GM12878 (cell line): ENCODE measurements at regions not wholly inside any gene's neighbourhood (a gene's known extent, or its start where the extent isn't known, plus 50 kb on each side); places are given as distances from the start of the nearest gene placed in this dataset.

Experiments
- ATAC-seq: fragments of 200-7000 bp; cut with Tn5 transposase; 3 replicates; pipeline ENCODE4 v1.9.1; 2020; ENCODE audit warnings: mild to moderate bottlenecking, moderate library complexity
- BruUV-seq: library from RNA; stranded (reverse); fragments of 400-500 nt; replicated peaks from 2 replicates; lab custom pipeline; 2021; lab: Mats Ljungman, UMichigan
- CTCF ChIA-PET: fragments of 300-600 bp; sonication (Branson Sonifier 250); formaldehyde crosslinking; extraction: SDS; loops from one replicate; lab custom pipeline; 2021; ENCODE audit warnings: inconsistent platforms; lab: Yijun Ruan, JAX
- POLR2A ChIA-PET: fragments of 350-600 bp; formaldehyde crosslinking; extraction: SDS; loops from one replicate; lab custom pipeline; 2021; ENCODE audit warnings: inconsistent platforms; lab: Charles Lee
- RAD21 ChIA-PET: fragments of 300-600 bp; sonication (Branson Sonifier 250); formaldehyde crosslinking; loops from one replicate; lab custom pipeline; 2023; ENCODE audit warnings: antibody characterized with exemption; ENCODE audit not compliant: unreplicated experiment; lab: Charles Lee
- SMC1A ChIA-PET: fragments of 300-600 bp; sonication (Branson Sonifier 250); formaldehyde crosslinking; loops from one replicate; lab custom pipeline; 2023; ENCODE audit not compliant: unreplicated experiment, uncharacterized antibody; lab: Charles Lee
- DNase-seq: peaks from one replicate; pipeline ENCODE4 v3.0.0-alpha.2; 2011; ENCODE audit warnings: low read depth, low spot score
- FAIRE-seq: peaks from 3 replicates; lab custom pipeline; 2011; peaks lifted over from hg19 to GRCh38; lab: Jason Lieb, UNC
- H2AFZ ChIP-seq: 2 replicates; pipeline ENCODE4 v1.6.0; 2011; ENCODE audit warnings: low read depth, low read length, control low read depth; ENCODE audit not compliant: control insufficient read depth
- H3K27ac ChIP-seq: 2 replicates; pipeline ENCODE4 v1.5.1; 2011; ENCODE audit warnings: control low read depth; ENCODE audit not compliant: control insufficient read depth, insufficient read depth
- H3K27me3 ChIP-seq, 2 experiments: replicated peaks in 1 of 2; 2 replicates each; pipeline versions ENCODE4 v1.6.0 to v1.6.1; 2011; ENCODE audit warnings: low read length in 1 of 2; ENCODE audit not compliant: control insufficient read depth in 2 of 2, insufficient read depth in 2 of 2
- H3K36me3 ChIP-seq, 2 experiments: 2 replicates each; pipeline ENCODE4 v1.5.1; 2011; ENCODE audit warnings: low read length in 1 of 2; ENCODE audit not compliant: control insufficient read depth in 2 of 2, insufficient read depth in 2 of 2
- H3K4me1 ChIP-seq: 2 replicates; pipeline ENCODE4 v1.6.1; 2011; ENCODE audit warnings: mild to moderate bottlenecking, low read length, moderate library complexity, mixed read lengths; ENCODE audit not compliant: control insufficient read depth, insufficient read depth
- H3K4me2 ChIP-seq: 2 replicates; pipeline ENCODE4 v1.6.0; 2011; ENCODE audit warnings: control low read depth; ENCODE audit not compliant: control insufficient read depth, insufficient read depth
- H3K4me3 ChIP-seq: fragments of 200-600 bp; sonication (generic); 2 replicates; pipeline ENCODE4 v1.5.1; 2016
- H3K79me2 ChIP-seq: 2 replicates; pipeline ENCODE4 v1.6.0; 2011; ENCODE audit warnings: low read length; ENCODE audit not compliant: control insufficient read depth, insufficient read depth
- H3K9ac ChIP-seq: 2 replicates; pipeline ENCODE4 v1.8.0; 2011; ENCODE audit warnings: low read length, control low read depth, mixed read lengths; ENCODE audit not compliant: control insufficient read depth, insufficient read depth
- H3K9me3 ChIP-seq: replicated peaks from 3 replicates; pipeline ENCODE4 v1.5.1; 2011; ENCODE audit warnings: mild to moderate bottlenecking, low read length; ENCODE audit not compliant: control insufficient read depth, insufficient read depth
- H4K20me1 ChIP-seq: 2 replicates; pipeline ENCODE4 v1.6.0; 2011; ENCODE audit not compliant: control insufficient read depth, insufficient read depth
- CHD4 ChIP-seq: fragments of 200-600 bp; sonication (generic); IDR thresholded peaks from 2 replicates; pipeline ENCODE4 v1.6.1; 2016; ENCODE audit warnings: mild to moderate bottlenecking
- HCFC1 ChIP-seq: fragments of 150-350 bp; IDR thresholded peaks from 2 replicates; pipeline ENCODE4 v1.6.1; 2014; ENCODE audit warnings: low read length
- HSF1 ChIP-seq: fragments of 150-350 bp; IDR thresholded peaks from 2 replicates; pipeline ENCODE4 v1.6.1; 2014; ENCODE audit warnings: mild to moderate bottlenecking, low read depth, low read length
- MTA3 ChIP-seq: IDR thresholded peaks from 2 replicates; pipeline ENCODE4 v1.6.1; 2012; ENCODE audit warnings: low read length, inconsistent platforms, borderline replicate concordance
- MYB ChIP-seq: fragments of 150-350 bp; IDR thresholded peaks from 2 replicates; pipeline ENCODE4 v1.6.1; 2014; ENCODE audit warnings: mild to moderate bottlenecking, low read depth, low read length, borderline replicate concordance
- NFYB ChIP-seq: IDR thresholded peaks from 2 replicates; pipeline ENCODE4 v1.6.1; 2011; ENCODE audit warnings: low read depth, mild to moderate bottlenecking, low read length, improper control_type of control experiment, moderate library complexity; ENCODE audit not compliant: insufficient read depth
- NR2C1 ChIP-seq: fragments of 450-650 bp; IDR thresholded peaks from 2 replicates; pipeline ENCODE4 v1.6.1; 2017; ENCODE audit warnings: antibody characterized with exemption, mild to moderate bottlenecking, moderate library complexity
- SUZ12 ChIP-seq: fragments of 200-600 bp; sonication (generic); IDR thresholded peaks from one replicate; pipeline ENCODE4 v1.6.1; 2018; ENCODE audit warnings: antibody characterized with exemption, mild to moderate bottlenecking; ENCODE audit not compliant: unreplicated experiment
- YBX1 ChIP-seq: fragments of 450-650 bp; IDR thresholded peaks from 2 replicates; pipeline ENCODE4 v1.6.1; 2016; ENCODE audit warnings: antibody characterized with exemption
- ZNF24 ChIP-seq: fragments of 450-650 bp; IDR thresholded peaks from 2 replicates; pipeline ENCODE4 v1.6.1; 2017; ENCODE audit warnings: antibody characterized with exemption, mild to moderate bottlenecking
- WGBS: methylation state at CpG from one replicate; pipeline ENCODE4 v1.1.6; 2016; ENCODE audit warnings: low lambda C conversion rate; ENCODE audit not compliant: insufficient replicate concordance, insufficient coverage; ENCODE audit errors: missing lambda C conversion rate; 5-methylcytosine and 5-hydroxymethylcytosine counted together
- in situ Hi-C: fragments of 300-500 bp; cut with MboI; formaldehyde crosslinking; loops from 9 replicates; pipeline ENCODE4 v1.14.3; 2018; ENCODE audit warnings: mixed read lengths
- intact Hi-C: fragments of 100-400 bp; cut with micrococcal nuclease; formaldehyde crosslinking; loops from one replicate; pipeline ENCODE4 v1.14.2; 2022; ENCODE audit not compliant: unreplicated experiment
- TF ChIP-seq, protein P1 (sequence below): fragments of 450-650 bp; IDR thresholded peaks from 2 replicates; pipeline ENCODE4 v1.6.1; 2017; ENCODE audit warnings: antibody characterized with exemption, mild to moderate bottlenecking, moderate library complexity

DNA sequence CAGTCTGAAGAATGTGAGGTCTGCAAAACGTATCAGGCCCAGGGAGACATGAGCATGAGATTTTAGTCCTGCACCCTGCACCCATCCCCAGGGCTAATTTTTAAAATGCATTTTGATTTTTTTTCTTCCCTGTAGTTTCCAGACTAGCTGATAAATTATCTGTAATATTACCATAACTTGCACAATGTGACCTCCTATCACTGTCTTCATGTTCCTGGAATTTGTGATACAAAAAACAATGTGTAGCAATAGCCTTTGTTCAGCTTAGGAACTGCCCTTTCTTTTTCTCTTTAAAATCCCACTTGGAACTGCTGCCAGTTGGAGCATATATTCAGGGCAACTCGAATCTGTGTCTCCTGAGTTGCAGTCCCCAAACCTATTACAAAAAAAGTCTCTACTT is 222.8 kb upstream of the HS6ST1 start:
- FAIRE-seq (no peak), DNase-seq (no peak), ATAC-seq (no peak)
- BruUV-seq, result no TSS peak
- no peak overlapping the region for H3K4me3 ChIP-seq
- intact Hi-C loops (no loop called here), in situ Hi-C loops (no loop called here)
- POLR2A ChIA-PET, result no interaction called here
- H3K4me1 ChIP-seq, result no peaks in the 10 kb centered on the region
- no peaks in the 10 kb centered on the region for H3K79me2 ChIP-seq
- H3K36me3 ChIP-seq, result no peaks in the 10 kb centered on the region
- CTCF ChIA-PET, result no interaction called here
- H3K9me3 ChIP-seq, result no peaks in the 10 kb centered on the region
- RAD21 ChIA-PET, result no interaction called here
- SMC1A ChIA-PET, result no interaction called here
- H2AFZ ChIP-seq, result no peak overlapping the region
- H3K27me3 ChIP-seq, result no peaks in the 10 kb centered on the region
- H3K9ac ChIP-seq, result no peak overlapping the region
- H3K4me2 ChIP-seq, result no peak overlapping the region
- no peak overlapping the region for H3K27ac ChIP-seq
- TF ChIP-seq MTA3 (no peak), MYB (no peak), SUZ12 (no peak), CHD4 (no peak), NR2C1 (no peak), ZNF24 (no peak), NFYB (no peak), YBX1 (no peak), HCFC1 (no peak), HSF1 (no peak)
- TF ChIP-seq, protein P1, sequence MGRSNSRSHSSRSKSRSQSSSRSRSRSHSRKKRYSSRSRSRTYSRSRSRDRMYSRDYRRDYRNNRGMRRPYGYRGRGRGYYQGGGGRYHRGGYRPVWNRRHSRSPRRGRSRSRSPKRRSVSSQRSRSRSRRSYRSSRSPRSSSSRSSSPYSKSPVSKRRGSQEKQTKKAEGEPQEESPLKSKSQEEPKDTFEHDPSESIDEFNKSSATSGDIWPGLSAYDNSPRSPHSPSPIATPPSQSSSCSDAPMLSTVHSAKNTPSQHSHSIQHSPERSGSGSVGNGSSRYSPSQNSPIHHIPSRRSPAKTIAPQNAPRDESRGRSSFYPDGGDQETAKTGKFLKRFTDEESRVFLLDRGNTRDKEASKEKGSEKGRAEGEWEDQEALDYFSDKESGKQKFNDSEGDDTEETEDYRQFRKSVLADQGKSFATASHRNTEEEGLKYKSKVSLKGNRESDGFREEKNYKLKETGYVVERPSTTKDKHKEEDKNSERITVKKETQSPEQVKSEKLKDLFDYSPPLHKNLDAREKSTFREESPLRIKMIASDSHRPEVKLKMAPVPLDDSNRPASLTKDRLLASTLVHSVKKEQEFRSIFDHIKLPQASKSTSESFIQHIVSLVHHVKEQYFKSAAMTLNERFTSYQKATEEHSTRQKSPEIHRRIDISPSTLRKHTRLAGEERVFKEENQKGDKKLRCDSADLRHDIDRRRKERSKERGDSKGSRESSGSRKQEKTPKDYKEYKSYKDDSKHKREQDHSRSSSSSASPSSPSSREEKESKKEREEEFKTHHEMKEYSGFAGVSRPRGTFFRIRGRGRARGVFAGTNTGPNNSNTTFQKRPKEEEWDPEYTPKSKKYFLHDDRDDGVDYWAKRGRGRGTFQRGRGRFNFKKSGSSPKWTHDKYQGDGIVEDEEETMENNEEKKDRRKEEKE, result no peak
- H4K20me1 ChIP-seq, result no peaks in the 10 kb centered on the region
- 7% methylated on average over 2 of the region's 2 CpGs for WGBS
